Stimulated activated CD4-positive, alpha-beta T cell treated with anti-CD3 and anti-CD28 coated beads, Interleukin-15, amount 100 ng/mL, for 24 hours (primary cell): ENCODE measurements at regions not wholly inside any gene's neighbourhood (a gene's known extent, or its start where the extent isn't known, plus 50 kb on each side); places are given as distances from the start of the nearest gene placed in this dataset.
A peak's percentile ranks its signal among the peaks of the same experiment; 100 is the strongest.
"Not testable (repeated sequence)": the region's sequence is repeated elsewhere in the genome, so short reads cannot be mapped to it uniquely, and the experiment has no call there.

Source experiments
- DNase-seq: peaks from one replicate; pipeline ENCODE4 v3.0.0-alpha.2; 2020

DNA sequence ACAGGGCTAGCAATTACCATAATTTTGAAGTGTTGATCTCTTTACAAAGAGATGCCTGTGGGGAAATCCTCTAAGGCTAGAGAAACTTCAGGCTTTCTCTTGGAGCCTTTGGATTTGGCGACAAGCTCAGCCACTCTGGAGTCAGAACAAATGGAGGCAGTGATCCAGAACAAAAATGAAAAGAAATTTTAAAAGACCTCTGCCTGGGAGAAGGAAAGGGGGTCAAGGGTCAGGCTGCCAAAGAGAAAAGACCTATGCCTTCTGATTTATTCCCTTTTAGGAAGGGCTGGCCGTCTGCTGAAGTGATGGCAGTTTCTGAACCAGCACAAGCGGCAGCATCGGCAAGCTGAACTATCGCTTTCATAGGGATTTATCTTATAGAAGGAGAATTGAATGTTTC lies 140.8 kb upstream of the SFRP2 start:
- DNase-seq = no peak

DNA sequence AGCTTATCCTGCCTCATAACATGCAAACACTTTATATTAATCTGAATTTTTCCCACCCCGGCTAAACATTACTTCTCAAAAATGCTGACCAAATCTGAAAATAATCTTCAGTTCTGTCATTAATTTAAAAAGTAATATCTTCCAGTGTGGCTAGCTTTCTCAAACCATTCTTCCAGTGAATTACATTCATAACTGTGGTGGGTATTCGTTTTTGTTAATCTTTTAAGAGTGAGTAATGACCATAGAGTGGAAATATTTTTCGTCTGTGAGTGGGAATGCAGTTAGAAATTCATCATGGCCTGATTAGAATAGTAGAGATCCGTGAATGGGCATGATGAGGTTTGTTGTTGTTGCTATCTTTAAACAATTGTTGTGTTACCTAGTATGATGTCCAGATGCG lies 138.6 kb upstream of the SFRP2 start:
- DNase-seq = no peak

DNA sequence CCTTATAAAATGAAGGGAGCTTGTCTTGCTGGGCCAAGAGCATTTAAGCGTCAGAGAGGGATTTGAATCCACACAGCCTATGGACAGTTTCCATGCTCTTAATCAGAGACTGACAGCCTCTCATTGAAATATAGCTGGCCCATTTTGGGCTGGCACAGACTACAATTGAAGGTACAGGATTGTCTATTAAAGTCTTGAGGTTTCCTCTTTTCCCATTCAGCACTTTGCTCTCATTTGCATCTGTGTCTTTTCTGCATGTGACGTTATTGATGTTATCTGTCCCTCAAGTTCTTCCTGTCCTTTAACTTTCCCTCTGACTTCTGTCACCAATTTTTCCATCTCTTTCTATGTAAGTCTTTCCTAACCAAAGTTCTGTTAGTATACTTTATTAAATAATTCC lies 133.3 kb upstream of the SFRP2 start:
- DNase-seq = no peak

DNA sequence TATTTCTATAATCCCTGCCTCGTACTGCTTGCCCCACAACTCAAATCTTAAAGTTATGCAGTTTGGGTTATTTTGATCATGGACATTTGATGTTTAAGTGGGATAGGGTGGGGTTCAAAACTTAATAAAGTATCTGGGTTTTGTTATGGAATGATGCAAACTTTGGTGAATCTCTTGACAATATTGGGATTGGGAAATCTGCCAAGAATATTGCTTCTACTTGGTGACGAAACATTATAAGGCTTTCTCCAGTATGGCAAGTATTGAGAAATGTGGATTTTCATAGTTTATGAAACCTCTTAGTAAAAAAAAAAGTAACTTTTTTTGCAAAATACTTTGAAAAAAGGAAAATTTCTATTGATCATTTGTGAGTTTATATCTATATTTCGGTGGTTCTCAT lies 130.8 kb upstream of the SFRP2 start:
- no peak for DNase-seq

DNA sequence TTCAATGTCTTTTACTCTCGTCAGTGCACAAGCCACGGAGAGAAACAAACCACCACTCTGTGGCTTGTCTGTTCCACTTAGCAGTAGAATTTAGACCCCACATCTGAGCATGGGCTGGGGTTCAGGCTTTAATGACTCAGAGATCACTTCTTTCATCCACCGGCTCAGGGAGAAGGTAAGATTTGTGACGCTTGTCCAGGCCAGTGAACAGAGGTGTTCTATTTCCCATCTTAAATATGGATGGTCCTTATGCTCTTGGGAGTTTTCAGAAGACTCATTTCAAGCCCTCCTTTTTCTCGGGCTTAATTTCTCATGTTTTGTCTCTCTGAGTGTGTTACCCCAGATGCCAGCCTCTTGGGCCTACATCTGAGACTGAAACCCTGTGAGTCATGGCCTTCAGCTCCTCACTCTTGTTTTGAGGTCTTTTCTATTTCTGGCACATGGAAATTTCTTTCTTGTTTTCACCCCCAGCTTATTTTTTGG lies 127.4 kb upstream of the SFRP2 start:
- DNase-seq = peak; percentile 69

DNA sequence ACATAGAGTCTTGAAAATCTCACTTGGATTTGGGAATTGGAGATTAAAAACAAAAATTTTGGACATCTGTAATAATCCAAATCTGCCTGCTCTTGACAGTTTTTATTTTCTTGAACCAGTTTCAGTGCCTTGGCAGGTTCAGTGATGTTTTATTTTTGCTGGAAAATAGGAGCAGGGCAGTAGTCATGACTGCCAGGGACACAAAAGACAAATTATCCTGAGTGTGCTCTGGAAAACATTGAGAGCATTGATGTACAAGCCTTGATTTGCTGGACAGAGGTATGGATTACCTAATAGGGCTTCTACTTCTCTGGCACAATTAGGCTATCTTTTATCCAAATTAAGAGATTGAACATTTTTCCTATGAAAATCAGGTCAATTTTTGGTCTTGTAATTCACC lies 123.4 kb upstream of the SFRP2 start:
- DNase-seq = no peak

DNA sequence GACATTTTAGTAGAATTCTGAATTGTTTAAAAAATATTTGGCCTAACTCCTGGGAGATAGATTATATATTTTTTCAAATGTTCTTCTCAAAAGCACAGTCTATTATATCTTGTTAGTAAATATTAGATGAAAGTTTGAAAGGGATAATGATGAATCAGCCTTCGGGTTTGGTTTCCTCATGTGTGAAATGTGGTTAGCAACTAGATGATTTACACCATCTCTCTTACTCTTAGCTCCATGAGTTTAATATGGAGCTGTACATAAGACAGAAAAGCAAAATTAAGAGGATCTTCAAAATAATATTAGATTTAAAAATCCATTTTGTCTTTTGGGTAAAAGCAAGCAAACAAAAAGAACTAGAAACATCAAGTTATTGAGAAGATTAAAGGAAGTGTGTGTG lies 120.8 kb upstream of the SFRP2 start:
- DNase-seq = no peak

DNA sequence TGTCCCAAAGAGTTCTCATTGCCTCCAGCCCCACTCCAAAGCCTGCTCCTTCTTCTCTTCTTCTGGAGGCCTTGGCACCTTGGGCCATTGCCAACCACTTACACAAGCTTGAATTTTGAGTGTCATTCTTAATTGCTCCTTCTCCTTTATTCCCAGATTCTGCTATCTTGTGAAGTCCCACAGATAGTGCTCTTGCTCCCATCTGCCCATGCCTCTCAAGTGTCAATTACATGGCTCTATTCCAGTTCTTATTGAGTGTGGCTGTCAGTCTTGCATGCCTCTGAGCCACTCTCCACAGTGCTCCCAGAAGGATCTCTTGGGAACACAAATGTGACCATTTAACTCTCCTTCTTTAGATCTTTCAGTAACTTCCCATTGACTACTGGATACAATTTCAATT lies 117.3 kb upstream of the SFRP2 start:
- DNase-seq = no peak

DNA sequence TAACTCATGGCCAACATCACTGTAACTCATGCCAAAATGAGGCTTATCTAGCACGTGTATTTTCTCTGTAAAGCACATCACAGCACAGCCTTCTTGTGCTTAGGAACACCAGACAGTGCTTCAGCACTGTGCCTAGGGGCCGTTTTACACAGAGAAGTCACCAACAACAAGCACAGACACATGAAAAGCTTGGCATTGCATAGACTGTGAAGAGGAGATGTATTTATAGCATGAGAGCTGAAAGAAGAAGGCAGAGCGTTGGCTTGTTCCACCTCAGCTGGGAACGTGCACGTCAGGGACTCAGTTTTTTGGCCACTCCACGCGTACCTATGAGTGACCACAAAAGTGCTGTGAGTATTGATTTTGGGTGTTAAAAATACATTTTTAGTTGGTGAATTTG lies 116.3 kb upstream of the SFRP2 start:
- no peak for DNase-seq

DNA sequence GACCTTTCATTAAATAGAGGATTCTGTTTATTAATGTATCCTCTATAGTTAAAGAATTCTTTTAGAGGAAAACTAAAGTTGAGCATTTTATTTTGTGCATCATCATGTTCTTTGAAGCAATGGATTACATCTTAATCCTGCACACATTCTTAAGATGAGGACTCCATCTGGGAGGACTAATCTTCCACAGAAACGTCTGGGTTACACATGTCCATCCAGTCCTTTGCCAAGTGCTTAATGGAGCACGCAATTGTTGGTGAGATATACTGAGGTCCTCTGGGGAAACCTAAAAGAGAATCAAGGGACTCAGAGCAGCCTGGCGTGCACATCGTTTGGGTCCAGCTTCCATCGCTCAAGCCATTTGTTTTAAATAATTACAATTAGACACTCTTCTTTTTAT lies 115.1 kb upstream of the SFRP2 start:
- no peak for DNase-seq

DNA sequence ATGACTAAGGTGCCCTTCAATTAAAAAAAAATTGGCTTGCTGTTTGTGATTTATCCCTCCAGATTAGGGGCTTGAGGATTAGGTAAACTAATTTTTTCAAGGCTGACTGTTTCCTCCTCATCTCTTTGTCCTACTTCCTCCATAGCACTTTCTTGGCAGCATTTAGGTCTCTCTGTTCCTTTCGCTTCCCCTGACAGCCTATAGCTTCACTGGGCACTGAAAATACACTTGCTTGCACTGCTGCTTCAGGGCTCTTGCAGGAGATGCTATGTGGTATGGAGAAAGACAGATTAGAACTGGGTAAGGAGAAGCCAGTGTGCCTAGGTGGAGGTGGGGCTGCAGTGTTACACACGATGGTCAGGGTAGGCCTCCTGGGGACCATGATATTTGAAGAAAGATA lies 112.3 kb upstream of the SFRP2 start:
- DNase-seq = no peak

DNA sequence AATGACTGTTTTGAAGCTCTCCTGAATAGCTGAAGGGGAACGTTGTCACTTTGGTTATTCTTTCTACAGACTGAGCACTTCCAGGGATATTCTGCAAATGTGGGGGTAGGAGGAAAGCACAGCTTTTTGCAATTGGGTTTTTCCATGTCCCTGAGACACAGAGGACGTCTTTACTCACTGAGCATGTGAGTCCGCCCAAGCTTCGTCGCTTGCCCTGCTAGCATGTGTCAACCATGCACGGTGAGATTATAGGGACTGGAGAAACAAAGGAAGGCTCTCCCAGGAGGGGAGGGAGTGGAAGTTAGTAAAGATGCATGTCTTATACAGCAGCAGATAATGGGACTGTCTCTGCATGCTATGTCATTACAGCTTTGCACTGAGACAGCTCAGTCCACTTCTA lies 111.5 kb upstream of the SFRP2 start:
- no peak for DNase-seq

DNA sequence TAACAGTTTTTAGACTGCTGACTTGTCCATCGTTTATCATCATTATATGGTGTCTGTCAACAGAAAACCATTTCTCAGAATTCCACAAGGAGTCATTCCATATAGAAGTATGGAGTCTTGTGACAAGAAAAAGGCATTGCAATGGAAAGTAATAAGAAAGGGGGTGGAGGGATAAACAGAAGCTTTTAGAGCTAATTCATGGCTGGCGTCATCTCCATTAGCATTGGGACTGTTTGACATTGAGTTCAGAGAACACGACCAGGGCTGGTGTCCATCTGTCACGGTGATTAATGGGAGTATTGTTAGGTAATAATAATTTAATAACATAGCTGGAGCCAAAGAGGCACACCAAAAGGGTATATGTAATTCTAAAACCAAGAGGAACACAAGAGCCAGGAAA lies 101.9 kb upstream of the SFRP2 start:
- no peak for DNase-seq

DNA sequence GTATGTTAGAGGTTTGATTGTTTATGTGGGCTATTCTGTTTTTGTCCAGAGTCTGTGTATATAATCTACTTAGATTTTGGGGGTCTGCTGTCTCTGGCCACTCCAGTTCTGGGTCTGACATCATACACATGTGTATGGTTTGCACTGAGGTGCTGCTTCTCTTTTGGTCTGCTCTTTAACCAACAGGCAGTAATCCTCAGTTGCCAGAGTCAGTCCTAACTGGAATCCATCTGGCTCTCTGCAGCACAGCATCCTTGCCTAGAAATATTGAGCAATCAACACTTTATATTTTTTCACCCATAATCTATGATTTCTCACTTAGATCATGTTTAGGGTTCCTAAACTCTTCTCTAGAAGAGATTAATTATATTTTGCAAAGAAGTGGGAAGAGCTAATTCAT lies 98.3 kb upstream of the SFRP2 start:
- DNase-seq = no peak

DNA sequence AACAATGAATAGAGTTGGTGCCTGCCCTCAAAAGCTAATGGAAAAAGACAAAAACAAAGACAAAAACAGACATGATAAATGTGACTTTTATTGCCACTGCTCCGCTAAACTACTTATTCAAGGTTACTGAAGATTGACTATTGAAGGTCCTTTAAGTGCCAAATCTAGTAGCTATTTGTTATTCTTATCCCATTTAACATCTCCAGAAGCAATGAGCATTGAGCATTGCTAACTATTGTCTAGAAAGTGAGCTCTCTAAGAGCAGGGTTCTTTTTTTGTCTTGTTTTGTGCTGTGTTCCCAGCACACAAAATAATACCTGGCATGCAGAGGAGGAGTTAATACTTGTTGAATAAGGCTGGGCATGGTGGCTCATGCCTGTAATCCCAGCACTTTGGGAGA lies 95.4 kb upstream of the SFRP2 start:
- no peak for DNase-seq

DNA sequence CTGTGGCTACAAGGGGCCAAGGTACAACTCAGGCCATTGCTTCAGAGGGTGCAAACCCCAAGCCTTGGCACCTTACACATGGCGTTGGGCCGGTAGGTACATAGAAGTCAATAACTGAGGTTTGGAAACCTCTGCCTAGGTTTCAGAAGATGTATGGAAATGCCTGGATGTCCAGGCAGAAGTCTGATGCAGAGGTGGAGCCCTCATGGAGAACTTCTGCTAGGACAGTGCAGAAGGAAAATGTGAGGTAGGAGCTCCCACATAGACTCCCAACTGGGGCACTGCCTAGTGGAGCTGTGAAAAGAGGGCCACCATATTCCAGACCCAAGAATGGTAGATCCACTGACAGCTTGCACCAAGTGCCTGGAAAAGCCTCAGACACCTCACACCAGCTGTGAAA lies 92.1 kb upstream of the SFRP2 start:
- DNase-seq = no peak

DNA sequence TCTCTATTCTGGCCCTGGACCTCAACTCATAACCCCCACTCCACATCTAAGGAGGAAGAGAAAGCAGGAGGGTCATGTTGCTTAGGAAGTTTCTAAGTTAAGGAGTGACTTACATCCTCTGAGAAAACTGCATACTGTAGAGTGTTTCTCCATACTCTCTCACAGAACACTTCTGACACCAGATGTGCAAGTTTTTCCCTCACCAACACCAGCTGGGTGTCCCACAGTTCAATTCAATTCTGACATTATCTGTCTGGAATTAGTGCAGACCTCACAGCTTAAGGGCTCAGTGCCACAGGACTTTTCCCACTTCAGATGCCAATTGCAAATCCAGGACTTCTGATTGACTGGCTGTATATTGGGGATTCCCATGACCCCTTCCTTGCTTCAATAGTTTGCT lies 89.0 kb upstream of the SFRP2 start:
- no peak for DNase-seq

DNA sequence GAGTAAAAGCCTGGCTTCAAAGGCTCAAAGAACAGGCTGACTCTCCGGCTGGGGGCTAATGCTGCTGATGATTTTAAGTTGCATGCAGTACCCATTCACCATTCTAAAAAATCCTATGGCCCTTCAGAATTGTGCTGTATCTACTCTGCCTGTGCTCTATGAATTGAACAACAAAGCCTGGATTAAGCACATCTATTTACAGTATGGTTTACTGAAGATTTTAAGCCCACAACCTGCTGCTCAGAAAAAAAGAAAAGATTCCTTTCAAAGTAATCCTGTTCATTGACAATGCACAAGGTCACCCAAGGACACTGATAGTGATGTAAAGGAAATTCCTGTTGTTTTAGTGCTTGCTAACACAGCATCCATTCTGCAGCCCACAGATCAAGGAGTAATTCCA lies 84.9 kb upstream of the SFRP2 start:
- no peak for DNase-seq

DNA sequence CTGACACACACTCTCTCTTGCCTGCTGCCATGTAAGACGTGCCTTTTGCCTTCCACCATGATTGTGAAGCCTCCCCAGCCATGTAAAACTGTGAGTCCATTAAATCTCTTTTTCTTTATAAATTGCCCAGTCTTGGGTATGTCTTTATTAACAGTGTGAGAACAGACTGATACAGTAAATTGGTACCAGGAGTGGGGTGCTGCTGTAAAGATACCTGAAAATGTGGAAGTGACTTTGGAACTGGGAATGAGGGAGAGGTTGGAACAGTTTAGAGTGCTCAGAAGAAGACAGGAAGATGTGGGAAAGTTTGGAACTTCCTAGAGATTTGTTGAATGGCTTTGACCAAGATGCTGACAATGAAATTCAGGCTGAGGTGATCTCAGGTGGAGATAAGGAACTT lies 77.9 kb upstream of the SFRP2 start:
- not testable (repeated sequence) for DNase-seq

DNA sequence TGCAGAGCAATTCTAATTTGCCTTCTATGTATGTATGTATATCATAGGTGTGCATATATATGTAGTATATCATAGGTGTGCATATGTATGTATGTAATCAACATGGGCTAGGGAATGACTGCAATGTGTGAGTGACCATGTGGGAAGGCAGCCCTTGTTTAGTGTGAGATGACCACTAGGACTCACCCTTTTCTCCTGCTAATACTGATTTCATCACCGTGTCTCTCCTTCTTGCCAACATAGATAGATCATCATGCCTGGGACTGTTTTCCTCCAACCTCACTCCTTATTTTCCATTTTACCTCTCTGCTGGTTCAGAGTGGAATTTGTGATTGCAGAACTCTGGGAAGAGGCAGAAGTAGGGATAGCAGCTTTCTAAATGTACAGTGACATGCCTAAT lies 63.6 kb upstream of the SFRP2 start:
- DNase-seq = no peak

DNA sequence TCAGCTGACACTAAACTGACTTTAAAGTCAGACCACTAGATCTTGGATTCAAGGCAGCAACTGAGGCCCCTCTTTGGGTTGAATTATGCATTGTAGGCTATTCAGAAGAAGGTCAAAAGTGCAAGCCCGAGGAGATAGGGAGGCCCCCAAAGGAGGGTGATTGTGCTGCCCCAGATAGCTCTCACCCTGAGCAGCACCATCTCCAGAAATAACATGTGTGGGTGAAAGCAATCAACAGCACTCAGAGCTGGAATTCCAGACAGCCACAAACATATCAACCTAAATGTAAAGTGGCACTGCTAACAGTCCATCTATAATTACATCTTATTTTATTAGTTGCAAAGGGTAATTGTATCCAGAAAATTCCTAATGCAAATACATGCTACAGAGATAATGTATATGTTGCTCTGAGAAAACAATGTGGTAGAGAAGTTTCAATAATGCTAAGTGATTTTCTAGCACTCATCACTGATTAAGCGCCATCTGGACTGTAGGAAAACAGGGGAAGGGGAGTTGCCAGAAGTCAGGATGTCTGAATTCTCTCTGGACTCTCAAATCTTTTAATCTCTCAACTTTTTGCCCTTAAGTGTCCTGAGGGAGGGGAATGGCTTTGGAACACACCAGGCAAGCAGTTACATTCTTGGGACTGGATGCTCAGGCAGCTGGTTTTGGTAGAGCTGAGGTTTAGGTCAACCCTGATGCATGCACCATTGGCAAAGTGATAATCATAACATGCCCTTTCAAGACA lies 61.8 kb upstream of the SFRP2 start:
- DNase-seq = no peak

DNA sequence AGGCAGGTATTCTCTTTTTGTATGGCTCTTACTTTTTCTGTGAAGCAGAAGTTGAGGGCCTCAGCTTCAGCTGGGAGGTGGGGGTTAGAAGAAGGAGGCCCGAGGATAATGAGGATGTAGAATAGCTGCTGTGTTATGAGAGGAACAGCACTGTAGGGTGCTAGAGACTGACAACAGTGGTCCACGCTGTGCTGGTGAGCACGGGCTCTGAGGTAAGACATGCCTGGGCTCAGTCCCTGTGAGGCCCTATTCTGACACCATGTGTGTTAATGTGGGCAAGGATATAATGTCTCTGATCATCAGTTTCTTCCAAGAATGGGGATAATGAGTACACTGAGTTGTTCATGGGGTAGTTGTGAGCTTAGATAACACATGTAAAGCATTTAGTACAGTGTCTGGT lies 55.3 kb upstream of the SFRP2 start:
- DNase-seq = no peak
